PC-9 (cell line): ENCODE measurements at regions not wholly inside any gene's neighbourhood (a gene's known extent, or its start where the extent isn't known, plus 50 kb on each side); places are given as distances from the start of the nearest gene placed in this dataset.

Experiments used
- BruUV-seq: library from RNA; stranded (reverse); fragments of 400-500 nt; replicated peaks from 2 replicates; lab custom pipeline; 2021; lab: Mats Ljungman, UMichigan
- CTCF ChIA-PET: fragments of 300-600 bp; sonication (Branson Sonifier 250); formaldehyde crosslinking; loops from one replicate; lab custom pipeline; 2022; ENCODE audit warnings: antibody characterized with exemption; lab: Charles Lee
- POLR2A ChIA-PET: fragments of 300-600 bp; sonication (Branson Sonifier 250); formaldehyde crosslinking; loops from one replicate; lab custom pipeline; 2022; ENCODE audit warnings: antibody characterized with exemption; ENCODE audit not compliant: unreplicated experiment; lab: Charles Lee
- DNase-seq, 2 experiments: peaks; one replicate each; pipeline versions ENCODE4 v3.0.0 to v3.0.0-alpha.2; 2015 to 2022; ENCODE audit warnings: mixed read lengths in 1 of 2
- H2AFZ ChIP-seq: fragments of 200-600 bp; sonication (generic); 2 replicates; pipeline ENCODE4 v1.8.1; 2017; ENCODE audit warnings: antibody characterized with exemption
- H3F3A ChIP-seq: fragments of 200-600 bp; sonication (generic); 2 replicates; pipeline ENCODE4 v1.8.1; 2017; ENCODE audit warnings: antibody characterized with exemption, mild to moderate bottlenecking, low read depth; ENCODE audit not compliant: insufficient read depth
- H3K27ac ChIP-seq: fragments of 200-600 bp; sonication (generic); 2 replicates; pipeline ENCODE4 v1.6.1; 2016; ENCODE audit warnings: mixed run types
- H3K27me3 ChIP-seq: fragments of 200-600 bp; sonication (generic); 2 replicates; pipeline ENCODE4 v1.6.1; 2016; ENCODE audit warnings: low read depth, mixed run types; ENCODE audit not compliant: insufficient read depth
- H3K36me3 ChIP-seq: fragments of 200-600 bp; sonication (generic); 2 replicates; pipeline ENCODE4 v1.6.1; 2016; ENCODE audit warnings: low read depth, mixed run types
- H3K4me1 ChIP-seq: fragments of 200-600 bp; sonication (generic); replicated peaks from 2 replicates; pipeline ENCODE4 v1.6.1; 2016; ENCODE audit warnings: mixed run types; ENCODE audit not compliant: insufficient read depth
- H3K4me2 ChIP-seq: fragments of 200-600 bp; sonication (generic); 2 replicates; pipeline ENCODE4 v1.6.1; 2017; ENCODE audit warnings: mixed run types
- H3K4me3 ChIP-seq: fragments of 200-600 bp; sonication (generic); 2 replicates; pipeline ENCODE4 v1.6.1; 2016; ENCODE audit warnings: mixed run types
- H3K79me2 ChIP-seq: fragments of 200-600 bp; sonication (generic); 2 replicates; pipeline ENCODE4 v1.6.1; 2017; ENCODE audit warnings: low read depth, mixed run types
- H3K9me2 ChIP-seq: fragments of 200-600 bp; sonication (generic); 2 replicates; pipeline ENCODE4 v1.8.1; 2017; ENCODE audit warnings: mild to moderate bottlenecking; ENCODE audit not compliant: insufficient read depth
- H3K9me3 ChIP-seq: fragments of 200-600 bp; sonication (generic); 2 replicates; pipeline ENCODE4 v1.8.1; 2016; ENCODE audit warnings: low read depth; ENCODE audit not compliant: insufficient read depth
- H4K20me1 ChIP-seq: fragments of 200-600 bp; sonication (generic); 2 replicates; pipeline ENCODE4 v1.8.1; 2017; ENCODE audit not compliant: insufficient read depth
- EZH2 ChIP-seq: fragments of 200-600 bp; sonication (generic); IDR thresholded peaks from 2 replicates; pipeline ENCODE4 v1.8.0; 2017; ENCODE audit warnings: antibody characterized with exemption, low read depth
- intact Hi-C: fragments of 100-400 bp; cut with micrococcal nuclease; formaldehyde crosslinking; loops from one replicate; pipeline ENCODE4 v1.10.0; 2022; ENCODE audit not compliant: unreplicated experiment
- TF ChIP-seq, protein P1 (sequence below): fragments of 200-600 bp; sonication (generic); conservative IDR thresholded peaks from 2 replicates; pipeline ENCODE4 v1.6.1; 2017; ENCODE audit warnings: mixed run types, antibody characterized with exemption, mild to moderate bottlenecking, moderate library complexity

DNA sequence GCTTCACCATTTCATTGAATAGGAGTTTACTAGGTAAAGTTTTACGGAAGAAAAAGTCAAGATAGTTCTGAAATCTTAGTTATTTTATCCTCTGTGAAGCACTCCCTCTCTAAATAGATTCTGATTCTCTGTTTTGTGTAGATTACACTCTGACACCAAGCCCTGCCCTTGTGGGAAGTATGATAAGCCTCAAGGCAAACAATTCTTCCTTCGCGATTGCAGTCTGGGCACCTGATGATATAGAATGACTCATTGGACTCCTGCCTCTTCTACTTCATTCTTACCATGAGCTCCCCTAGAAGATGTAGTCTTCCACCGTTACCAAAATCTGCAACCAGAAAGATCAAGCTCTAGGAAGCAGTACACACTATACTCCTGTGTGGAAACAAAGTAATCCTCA, 626.9 kb upstream of the PTGER4 start:
- POLR2A ChIA-PET, result interaction anchor here (0.6 to 0.7 kb wide), 3 partner anchors 11 to 814 kb away, joined by 3 to 6 read pairs (median 4); no protein-coding TSS in a partner anchor
- no peaks in the 10 kb centered on the region for H4K20me1 ChIP-seq
- no peak overlapping the region for H3K4me3 ChIP-seq
- no peak overlapping the region for H3K4me2 ChIP-seq
- TF ChIP-seq EZH2, result no peak
- TF ChIP-seq, protein P1, sequence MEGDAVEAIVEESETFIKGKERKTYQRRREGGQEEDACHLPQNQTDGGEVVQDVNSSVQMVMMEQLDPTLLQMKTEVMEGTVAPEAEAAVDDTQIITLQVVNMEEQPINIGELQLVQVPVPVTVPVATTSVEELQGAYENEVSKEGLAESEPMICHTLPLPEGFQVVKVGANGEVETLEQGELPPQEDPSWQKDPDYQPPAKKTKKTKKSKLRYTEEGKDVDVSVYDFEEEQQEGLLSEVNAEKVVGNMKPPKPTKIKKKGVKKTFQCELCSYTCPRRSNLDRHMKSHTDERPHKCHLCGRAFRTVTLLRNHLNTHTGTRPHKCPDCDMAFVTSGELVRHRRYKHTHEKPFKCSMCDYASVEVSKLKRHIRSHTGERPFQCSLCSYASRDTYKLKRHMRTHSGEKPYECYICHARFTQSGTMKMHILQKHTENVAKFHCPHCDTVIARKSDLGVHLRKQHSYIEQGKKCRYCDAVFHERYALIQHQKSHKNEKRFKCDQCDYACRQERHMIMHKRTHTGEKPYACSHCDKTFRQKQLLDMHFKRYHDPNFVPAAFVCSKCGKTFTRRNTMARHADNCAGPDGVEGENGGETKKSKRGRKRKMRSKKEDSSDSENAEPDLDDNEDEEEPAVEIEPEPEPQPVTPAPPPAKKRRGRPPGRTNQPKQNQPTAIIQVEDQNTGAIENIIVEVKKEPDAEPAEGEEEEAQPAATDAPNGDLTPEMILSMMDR, result no peak
- no peaks in the 10 kb centered on the region for H3K36me3 ChIP-seq
- no peaks in the 10 kb centered on the region for H3K79me2 ChIP-seq
- H3K9me2 ChIP-seq, result no peaks in the 10 kb centered on the region
- peak in 1 of 2 experiments; percentile 46 for DNase-seq
- peaks cover 12% of the 10 kb centered on the region for H3K4me1 ChIP-seq
- no TSS peak for BruUV-seq
- no peaks in the 10 kb centered on the region for H3K27me3 ChIP-seq
- intact Hi-C loops, result no loop called here
- no peaks in the 10 kb centered on the region for H3F3A ChIP-seq
- H3K27ac ChIP-seq, result no peak overlapping the region
- no peaks in the 10 kb centered on the region for H3K9me3 ChIP-seq
- CTCF ChIA-PET, result interaction anchor here (0.6 kb wide), 2 partner anchors 31 to 74 kb away, joined by 3 to 4 read pairs; no protein-coding TSS in a partner anchor
- H2AFZ ChIP-seq, result no peak overlapping the region

DNA sequence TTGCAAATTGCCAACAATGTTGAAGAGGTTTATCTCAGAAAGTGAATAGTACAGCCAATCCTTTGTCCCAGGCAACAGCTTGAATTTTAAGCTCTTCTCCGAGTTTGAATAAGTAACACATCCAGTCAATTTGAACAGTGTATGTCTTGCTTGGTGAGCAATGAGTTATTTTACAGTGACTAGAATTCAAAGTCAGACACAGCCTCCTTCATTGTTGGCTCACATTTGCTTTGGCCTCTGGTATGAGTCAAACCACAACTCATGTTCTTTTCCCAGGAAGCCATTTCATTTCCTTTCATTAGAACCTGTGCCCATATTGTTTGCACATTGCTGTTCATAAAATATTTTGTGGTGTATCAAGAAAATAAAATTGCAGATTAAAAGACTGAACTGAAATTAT, 622.0 kb upstream of the DAB2 start:
- no peaks in the 10 kb centered on the region for H3K9me2 ChIP-seq
- H3K4me2 ChIP-seq, result no peak overlapping the region
- DNase-seq, result no peak
- CTCF ChIA-PET, result no interaction called here
- no peak overlapping the region for H3K27ac ChIP-seq
- no peaks in the 10 kb centered on the region for H3K79me2 ChIP-seq
- H3K4me1 ChIP-seq, result no peaks in the 10 kb centered on the region
- no peaks in the 10 kb centered on the region for H3K27me3 ChIP-seq
- 0 out of 2 replicates have a peak overlapping the region, but pooled peaks have one; percentile 11 for H2AFZ ChIP-seq
- no peaks in the 10 kb centered on the region for H4K20me1 ChIP-seq
- H3K4me3 ChIP-seq, result no peak overlapping the region
- POLR2A ChIA-PET, result no interaction called here
- TF ChIP-seq, protein P1, result no peak
- no peak for TF ChIP-seq EZH2
- H3K9me3 ChIP-seq, result peaks cover 9% of the 10 kb centered on the region; the same call in 1 of the 2 replicates
- H3K36me3 ChIP-seq, result no peaks in the 10 kb centered on the region
- no TSS peak for BruUV-seq
- intact Hi-C loops, result no loop called here
- no peaks in the 10 kb centered on the region for H3F3A ChIP-seq

DNA sequence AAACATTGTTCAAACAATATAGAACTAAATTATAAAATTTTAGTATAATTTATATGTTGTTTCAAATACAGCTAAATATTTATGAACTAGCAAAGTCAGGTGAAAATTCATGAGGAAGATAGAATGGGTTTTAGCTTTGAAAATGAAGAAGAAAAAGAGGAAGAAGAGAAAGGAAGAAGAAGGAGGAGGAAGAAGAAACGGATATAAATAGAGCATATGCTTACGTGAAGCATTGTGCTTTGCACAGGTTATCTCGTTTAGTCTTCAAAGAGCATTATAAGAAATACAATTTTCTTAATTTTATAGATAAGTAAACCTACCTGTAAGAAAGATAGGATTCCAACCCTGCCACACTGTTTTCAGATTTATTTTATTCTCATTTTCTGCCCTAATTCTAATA, 620.6 kb upstream of the DAB2 start:
- Histone ChIP-seq H3K79me2 (no peaks in the 10 kb centered on the region), H3K4me1 (no peaks in the 10 kb centered on the region), H4K20me1 (no peaks in the 10 kb centered on the region), H3K9me3 (peaks cover 9% of the 10 kb centered on the region; the same call in 1 of the 2 replicates), H3K36me3 (no peaks in the 10 kb centered on the region), H3F3A (no peaks in the 10 kb centered on the region), H3K4me3 (no peak overlapping the region), H3K27me3 (no peaks in the 10 kb centered on the region), H3K4me2 (no peak overlapping the region), H3K27ac (no peak overlapping the region), H3K9me2 (no peaks in the 10 kb centered on the region), H2AFZ (no peak overlapping the region; the same call in 1 of the 2 replicates)
- TF ChIP-seq EZH2, result no peak
- TF ChIP-seq, protein P1, result no peak
- intact Hi-C loops, result no loop called here
- POLR2A ChIA-PET, result no interaction called here
- CTCF ChIA-PET, result no interaction called here
- no peak for DNase-seq
- no TSS peak for BruUV-seq
